ENCODE measurements at regions not wholly inside any gene's neighbourhood (a gene's known extent, or its start where the extent isn't known, plus 50 kb on each side); places are given as distances from the start of the nearest gene placed in this dataset.

DNA sequence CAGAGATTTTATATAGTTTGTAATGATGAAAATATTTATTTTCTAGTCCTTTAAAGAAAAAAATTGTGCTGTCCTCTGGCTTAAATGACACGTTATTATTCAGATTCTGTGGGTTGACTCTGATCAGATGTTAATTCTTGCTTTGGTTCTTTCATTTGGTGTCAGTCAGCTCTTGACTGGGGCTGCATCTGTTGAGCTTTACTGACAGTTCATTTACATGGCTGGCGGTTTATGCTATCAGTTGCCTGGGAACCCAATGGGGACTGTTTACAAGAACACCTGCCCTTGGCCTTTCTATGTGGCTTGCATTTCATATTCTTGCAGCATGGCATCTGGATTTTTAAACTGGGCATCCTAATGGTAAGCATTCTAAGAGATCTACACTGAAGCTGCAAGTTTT lies 667.1 kb upstream of the FBXO33 start:
- TF ChIP-seq, protein P1, sequence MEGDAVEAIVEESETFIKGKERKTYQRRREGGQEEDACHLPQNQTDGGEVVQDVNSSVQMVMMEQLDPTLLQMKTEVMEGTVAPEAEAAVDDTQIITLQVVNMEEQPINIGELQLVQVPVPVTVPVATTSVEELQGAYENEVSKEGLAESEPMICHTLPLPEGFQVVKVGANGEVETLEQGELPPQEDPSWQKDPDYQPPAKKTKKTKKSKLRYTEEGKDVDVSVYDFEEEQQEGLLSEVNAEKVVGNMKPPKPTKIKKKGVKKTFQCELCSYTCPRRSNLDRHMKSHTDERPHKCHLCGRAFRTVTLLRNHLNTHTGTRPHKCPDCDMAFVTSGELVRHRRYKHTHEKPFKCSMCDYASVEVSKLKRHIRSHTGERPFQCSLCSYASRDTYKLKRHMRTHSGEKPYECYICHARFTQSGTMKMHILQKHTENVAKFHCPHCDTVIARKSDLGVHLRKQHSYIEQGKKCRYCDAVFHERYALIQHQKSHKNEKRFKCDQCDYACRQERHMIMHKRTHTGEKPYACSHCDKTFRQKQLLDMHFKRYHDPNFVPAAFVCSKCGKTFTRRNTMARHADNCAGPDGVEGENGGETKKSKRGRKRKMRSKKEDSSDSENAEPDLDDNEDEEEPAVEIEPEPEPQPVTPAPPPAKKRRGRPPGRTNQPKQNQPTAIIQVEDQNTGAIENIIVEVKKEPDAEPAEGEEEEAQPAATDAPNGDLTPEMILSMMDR (IDR thresholded peaks at IDR 0.05), result no peak
- TF ChIP-seq ZFX (IDR thresholded peaks at IDR 0.05; ENCODE audit: borderline replicate concordance), result no peak

All from 22Rv1 (cell line).